Lower leg skin (tissue), 3 donors: ENCODE measurements at regions not wholly inside any gene's neighbourhood (a gene's known extent, or its start where the extent isn't known, plus 50 kb on each side); places are given as distances from the start of the nearest gene placed in this dataset.
"Not testable (repeated sequence)": the region's sequence is repeated elsewhere in the genome, so short reads cannot be mapped to it uniquely, and the experiment has no call there.

ENCODE experiments used
- POLR2A ChIP-seq, 2 donors: fragments of 450-650 bp; IDR thresholded peaks; one replicate each; pipeline ENCODE4 v1.6.1; 2016 to 2017; ENCODE audit warnings: antibody characterized with exemption in 2 of 2, mild to moderate bottlenecking in 1 of 2, moderate library complexity in 1 of 2
- TF ChIP-seq, protein P1 (sequence below), 3 donors: fragments of 450-650 bp; IDR thresholded peaks; one replicate each; pipeline ENCODE4 v1.5.1; 2016; ENCODE audit warnings: antibody characterized with exemption in 3 of 3, mild to moderate bottlenecking in 3 of 3, moderate library complexity in 2 of 3

DNA sequence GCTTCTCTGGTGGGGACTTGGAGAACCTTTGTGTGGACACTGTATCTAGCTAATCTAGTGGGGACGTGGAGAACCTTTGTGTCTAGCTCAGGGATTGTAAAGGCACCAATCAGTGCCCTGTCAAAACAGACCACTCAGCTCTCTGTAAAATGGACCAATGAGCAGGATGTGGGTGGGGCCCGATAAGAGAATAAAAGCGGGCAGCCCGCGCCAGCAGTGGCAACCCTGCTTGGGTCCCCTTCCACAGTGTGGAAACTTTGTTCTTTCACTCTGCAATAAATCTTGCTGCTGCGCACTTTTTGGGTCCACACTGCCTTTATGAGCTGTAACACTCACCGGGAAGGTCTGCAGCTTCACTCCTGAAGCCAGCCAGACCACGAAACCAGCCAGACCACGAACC, 365.4 kb downstream of the DNAH5 start:
- TF ChIP-seq, protein P1, sequence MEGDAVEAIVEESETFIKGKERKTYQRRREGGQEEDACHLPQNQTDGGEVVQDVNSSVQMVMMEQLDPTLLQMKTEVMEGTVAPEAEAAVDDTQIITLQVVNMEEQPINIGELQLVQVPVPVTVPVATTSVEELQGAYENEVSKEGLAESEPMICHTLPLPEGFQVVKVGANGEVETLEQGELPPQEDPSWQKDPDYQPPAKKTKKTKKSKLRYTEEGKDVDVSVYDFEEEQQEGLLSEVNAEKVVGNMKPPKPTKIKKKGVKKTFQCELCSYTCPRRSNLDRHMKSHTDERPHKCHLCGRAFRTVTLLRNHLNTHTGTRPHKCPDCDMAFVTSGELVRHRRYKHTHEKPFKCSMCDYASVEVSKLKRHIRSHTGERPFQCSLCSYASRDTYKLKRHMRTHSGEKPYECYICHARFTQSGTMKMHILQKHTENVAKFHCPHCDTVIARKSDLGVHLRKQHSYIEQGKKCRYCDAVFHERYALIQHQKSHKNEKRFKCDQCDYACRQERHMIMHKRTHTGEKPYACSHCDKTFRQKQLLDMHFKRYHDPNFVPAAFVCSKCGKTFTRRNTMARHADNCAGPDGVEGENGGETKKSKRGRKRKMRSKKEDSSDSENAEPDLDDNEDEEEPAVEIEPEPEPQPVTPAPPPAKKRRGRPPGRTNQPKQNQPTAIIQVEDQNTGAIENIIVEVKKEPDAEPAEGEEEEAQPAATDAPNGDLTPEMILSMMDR (IDR thresholded peaks at IDR 0.05), result not testable (repeated sequence)
- TF ChIP-seq POLR2A (IDR thresholded peaks at IDR 0.05), result not testable (repeated sequence)
